NCI-H146 treated with DMSO at 0.1 percent for 48 hours (cell line): ENCODE measurements at regions not wholly inside any gene's neighbourhood (a gene's known extent, or its start where the extent isn't known, plus 50 kb on each side); places are given as distances from the start of the nearest gene placed in this dataset.

Source experiments
- DNase-seq: peaks from one replicate; lab custom pipeline; 2025; ENCODE audit not compliant: unreplicated experiment; lab: John Stamatoyannopoulos, UW

DNA sequence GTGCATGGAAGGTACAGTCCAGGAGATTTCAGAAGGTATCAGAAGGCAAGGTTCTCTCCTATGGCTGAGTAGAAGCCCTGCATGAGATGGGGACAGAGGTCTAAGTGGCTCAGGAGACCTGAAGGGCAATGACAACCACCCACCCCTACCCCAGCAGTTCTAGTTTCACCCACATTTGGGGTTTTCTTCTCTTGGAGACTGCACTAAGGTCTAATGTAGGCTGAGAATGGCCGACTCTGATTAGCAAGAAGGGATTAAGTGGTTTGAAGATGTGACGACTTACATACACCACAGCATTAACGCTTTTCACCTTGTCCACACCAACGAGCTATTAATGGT lies 71.7 kb upstream of the SOX5 start:
- no peak for DNase-seq

DNA sequence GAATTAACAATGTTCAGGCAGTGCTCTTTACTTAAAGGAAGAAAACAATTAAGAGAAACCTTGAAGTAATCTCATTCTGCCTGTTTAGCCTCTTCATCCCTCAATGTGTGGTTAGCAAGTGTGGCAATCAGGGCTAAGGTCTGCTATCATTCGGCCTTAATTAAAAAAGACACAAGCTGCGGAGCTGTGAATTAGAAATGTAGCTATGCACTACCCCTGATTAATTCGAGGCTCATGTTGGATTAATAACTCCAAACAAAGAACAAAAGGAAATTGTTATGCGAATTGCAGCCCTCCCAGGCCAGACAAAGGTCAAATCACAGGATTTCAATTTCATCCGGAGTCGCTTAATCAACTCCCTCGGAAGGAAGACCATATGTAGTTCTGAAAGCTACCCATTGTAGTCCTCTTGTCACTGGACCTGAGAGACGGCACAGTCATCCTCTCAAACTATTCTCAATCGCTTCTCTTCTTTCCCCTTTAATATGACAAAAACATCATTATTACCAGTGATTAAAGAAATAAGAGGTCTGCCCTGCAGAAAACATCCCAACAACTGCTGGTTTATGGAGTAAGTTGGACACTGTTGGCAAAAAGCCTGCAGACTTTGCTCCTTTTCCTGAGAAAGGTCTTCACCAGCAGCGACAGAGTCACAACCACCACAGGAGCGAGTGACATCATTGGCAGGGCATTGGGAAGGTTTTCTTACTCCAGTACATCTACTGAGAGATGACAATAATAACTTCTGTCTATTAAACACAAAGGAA lies 71.1 kb upstream of the SOX5 start:
- DNase-seq = no peak

DNA sequence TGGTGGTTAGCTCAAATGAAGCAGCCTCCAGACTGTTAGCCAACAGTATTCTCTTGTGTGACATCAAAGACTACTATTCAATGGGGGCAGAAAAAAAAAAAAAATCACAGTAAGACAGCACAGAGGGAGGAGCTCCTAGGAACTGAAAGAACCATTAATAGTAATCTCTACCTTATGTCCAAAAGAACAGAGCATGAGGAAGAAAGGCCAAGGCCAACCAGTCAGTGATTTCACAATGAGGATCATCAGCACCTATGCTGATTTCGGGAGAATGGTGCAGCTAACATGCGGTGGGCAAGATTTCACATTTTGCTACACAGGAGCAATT lies 66.3 kb upstream of the SOX5 start:
- DNase-seq = no peak

DNA sequence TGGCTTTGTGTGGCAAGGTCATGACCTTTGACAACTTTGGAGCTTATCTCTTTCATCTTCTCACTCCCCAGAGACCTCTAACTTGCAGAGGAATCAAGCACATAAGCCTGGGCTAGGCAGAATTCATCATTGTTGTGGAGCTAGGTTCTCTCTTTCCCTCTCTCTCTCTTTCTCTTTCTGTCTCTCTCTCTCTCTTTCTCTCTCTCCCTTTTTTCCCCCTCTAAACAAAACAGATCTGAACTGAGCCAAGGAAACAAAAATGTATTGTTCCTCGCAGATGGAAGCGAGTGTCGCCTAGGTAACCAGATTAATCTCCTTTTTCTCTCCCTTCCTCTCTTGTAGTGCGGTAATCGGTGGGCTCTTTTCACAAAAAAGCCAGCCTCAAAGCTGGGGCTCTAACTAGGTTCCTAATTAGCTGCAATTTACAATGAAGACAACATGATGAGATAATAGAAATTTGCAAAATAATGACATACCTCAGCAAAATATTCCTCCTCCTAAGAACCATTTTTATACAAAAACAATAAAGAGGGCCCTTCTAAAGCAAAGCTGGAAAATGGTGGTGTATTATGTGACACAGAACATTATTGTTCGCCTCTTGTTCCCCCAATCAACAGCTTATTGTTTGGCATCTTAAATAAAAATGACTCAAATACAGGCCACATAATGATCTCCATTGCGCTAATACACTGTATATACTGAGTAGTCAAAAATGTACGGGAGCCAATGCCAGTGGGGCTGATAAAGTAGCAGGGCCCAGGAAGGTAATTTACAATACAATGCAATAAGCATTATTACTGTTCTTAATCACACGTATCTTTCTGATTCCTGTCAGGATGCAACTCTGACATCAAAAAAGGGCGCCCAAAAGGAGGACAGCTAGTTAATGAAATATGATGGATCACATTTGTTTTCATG lies 65.7 kb upstream of the SOX5 start:
- DNase-seq = peak; percentile 24

DNA sequence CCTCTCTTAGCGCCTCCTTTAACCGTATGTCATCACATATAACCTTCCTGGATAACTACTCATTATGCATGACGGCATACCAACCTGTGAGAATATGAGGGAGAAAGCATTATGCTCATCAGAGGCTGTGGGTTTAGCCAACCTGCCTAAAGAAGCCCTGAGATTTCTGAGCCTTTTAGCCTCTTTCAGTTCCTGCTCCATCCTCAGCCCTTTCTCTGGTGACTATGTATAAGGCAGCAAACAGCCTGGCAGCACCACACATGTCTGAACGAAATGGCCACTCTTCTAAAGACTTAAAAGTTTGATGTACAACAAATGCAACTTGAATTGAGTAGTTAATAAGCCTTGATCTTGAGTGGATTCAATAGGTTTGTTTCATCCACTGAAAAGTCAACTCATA lies 64.8 kb upstream of the SOX5 start:
- DNase-seq = no peak

DNA sequence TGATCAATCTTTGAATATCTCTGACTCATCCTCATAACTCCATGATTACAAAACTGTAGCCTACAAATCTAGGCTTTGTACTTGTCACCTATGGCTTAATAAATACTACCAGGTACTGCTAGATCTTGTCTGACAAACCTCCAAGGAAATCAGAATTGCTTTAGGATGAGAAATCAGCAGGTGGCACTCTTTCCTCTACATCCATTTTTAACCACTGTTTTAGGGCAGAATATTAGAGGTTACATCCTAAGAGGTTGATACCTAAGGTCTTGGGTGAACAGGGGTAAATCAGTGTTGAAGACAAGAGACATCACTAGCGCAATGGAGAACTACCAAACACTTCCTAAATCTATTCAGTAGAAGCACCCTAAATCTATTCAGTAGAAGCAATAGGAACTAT lies 63.1 kb upstream of the SOX5 start:
- no peak for DNase-seq

DNA sequence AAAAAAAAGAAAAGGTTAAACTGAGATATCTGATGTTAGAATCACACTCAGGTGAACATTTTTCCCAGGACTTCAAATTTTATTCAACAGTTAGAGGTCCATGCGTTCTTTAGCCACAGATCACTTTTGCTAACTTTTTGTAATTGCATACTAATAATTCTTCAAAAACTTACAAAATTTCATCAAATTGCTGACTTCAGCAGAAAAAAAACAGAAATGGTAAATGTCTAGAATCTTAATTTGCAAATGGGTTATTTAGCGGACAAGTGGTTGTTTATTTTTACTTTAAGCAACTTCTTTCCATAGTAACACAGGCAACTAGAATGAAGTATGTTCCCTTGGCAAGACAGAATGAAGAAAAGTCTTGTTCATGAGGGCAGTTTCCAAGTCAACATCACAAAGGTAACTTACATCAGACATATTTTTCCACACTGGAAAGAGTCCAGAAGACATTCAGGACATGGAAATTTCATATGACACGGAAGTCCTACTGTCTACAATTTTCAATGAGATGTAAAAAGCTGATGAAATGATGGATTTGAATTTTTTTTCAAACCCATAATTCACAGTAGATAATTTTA lies 62.5 kb upstream of the SOX5 start:
- no peak for DNase-seq

DNA sequence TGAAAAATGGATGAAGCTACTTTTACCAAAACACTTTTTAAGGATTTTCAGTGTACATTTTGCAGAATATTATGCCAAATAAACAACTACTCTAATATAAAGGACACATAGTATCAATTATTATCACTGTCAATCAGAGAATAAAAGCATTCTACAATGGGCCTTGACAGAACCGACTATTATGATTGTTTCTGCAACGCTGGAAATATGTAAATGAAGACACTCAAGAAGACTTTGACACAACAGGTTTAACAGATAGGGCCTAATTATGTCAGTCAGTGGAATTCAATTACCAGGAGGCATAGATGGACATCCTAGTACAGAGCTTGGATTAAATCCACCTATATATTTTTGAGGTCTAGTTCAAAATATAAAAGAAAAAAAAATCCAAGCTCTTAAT lies 58.7 kb upstream of the SOX5 start:
- no peak for DNase-seq
